ENCODE measurements at regions not wholly inside any gene's neighbourhood (a gene's known extent, or its start where the extent isn't known, plus 50 kb on each side); places are given as distances from the start of the nearest gene placed in this dataset.

DNA sequence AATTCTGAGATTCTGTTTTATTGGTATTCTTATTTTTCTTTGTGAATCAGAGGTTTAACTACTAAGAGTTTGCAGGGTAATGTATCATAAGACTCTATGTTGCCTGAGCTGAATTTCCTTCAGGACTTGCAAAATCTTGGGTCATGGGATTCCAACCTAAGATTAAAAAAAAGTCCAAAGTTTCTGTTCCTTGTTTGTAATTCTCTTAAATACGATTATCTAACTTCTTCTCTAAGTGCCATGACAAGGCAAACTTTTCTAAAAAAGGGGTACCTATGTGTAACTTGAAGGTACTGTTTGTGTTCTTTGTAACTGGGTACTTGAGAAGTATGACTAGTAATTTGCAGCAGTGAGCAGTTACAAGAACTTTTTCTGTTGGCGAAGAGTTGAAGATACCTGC, 181.3 kb upstream of the ZEB2 start:
- DNase-seq = no peak

DNA sequence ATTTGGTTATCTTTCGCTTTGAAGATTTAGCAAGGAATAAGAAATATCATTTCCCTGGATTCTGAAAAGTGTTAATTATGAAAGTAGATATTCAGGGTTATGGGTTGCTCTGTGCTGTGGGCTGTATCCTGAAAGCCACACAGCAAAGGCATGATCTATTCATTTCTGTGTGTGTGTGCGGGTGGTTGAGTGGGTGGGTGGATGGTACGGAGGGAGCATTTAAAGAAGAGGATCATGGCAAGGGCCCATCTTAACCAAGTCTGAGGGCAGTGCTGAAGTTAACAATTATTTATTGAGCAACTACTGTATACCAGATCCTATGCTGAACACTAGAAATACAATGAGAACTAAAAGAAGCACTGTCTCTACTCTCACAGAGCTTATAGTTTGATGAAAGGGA, 178.2 kb upstream of the ZEB2 start:
- DNase-seq = no peak

DNA sequence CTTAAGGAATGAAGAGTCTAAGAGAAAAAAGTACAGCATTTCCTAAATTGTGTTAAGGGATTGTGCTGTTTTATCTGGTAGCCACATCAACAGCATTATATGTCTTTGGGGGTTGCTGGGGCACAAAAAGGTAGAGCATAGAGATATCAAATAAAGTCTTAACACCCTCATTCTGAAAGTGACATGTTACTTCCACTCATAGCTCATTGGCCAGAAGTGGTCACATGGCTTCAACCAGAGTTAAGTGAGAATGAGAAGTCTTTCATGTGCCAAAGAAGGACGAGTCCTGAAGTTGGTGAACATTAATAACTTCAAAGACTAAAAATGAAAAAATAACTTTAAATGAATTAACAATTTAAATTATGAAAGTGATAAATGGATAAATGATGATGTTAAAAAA, 175.7 kb upstream of the ZEB2 start:
- DNase-seq = no peak

DNA sequence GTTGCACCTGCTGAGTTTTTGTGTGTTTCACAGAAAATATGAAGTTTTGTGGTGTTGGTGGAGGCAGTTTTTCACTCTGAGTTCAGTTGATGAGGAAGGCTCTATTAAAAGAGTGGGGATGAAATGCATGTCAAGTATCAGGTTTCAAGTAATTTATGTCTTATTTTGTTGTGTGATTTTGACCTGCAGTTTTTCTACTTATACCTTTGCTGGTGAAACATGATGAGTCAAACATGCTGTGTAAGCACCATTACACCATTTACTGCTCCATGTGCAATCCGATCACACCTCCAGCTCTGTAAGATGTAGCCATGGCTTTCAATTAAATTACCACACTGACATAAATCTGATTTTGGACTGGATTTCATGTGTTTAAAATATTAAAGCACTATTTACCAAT, 174.5 kb upstream of the ZEB2 start:
- DNase-seq = no peak

DNA sequence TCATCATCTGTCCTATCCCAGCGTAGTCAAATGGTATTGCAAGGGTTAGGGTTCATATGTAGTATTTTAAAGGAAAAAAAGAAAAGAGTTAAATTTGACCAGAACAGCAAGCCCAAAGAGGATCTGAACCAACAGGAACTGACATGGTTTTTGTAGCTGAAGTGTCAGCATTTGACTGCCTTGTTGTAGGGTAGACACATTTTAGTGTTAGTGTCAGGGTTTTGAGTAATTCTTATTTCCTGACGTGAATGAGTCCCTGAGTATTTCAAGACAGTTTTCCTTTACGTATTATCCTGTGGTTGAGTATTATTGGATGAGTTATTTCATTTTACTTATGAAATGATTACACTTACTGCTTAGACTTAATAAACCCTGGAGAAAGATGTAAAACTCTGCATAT, 173.3 kb upstream of the ZEB2 start:
- DNase-seq = no peak

DNA sequence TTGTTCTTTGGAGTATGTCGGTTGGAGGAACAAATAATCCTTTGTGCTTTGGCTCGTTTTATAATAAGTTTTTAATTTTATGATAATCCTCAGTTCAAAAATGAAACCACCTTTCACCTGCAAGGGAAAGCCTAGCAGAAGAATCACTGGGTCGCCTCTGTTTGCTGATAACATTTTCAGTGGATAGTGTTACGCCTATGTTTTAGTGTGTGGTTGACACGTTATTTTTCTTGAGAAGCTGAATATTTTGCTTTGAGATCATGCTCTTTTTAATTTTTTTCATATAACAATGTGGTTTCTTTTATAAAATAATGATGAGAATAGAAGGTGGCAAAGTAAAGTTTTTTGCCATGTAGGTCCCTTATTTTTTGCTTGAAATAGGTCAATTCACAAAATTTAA, 172.7 kb upstream of the ZEB2 start:
- no peak for DNase-seq

DNA sequence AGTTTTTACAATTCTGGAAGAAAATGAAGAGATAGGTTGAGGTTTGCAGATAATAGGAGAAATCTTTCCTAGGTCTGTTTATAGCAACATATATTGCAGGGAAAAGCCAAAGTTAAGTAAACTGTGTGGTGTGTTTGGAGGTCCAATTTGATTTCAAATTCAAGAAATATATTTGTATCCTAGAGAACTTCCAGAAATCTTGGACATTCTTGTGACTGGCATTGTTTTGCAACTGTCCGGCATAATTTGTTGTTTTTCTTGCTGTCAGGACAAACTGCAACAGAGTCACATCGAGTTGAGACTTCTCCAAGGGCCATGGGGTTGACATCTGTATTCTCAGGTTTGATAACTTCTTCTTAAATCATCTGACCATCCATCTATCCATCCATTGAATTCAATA, 170.9 kb upstream of the ZEB2 start:
- no peak for DNase-seq

DNA sequence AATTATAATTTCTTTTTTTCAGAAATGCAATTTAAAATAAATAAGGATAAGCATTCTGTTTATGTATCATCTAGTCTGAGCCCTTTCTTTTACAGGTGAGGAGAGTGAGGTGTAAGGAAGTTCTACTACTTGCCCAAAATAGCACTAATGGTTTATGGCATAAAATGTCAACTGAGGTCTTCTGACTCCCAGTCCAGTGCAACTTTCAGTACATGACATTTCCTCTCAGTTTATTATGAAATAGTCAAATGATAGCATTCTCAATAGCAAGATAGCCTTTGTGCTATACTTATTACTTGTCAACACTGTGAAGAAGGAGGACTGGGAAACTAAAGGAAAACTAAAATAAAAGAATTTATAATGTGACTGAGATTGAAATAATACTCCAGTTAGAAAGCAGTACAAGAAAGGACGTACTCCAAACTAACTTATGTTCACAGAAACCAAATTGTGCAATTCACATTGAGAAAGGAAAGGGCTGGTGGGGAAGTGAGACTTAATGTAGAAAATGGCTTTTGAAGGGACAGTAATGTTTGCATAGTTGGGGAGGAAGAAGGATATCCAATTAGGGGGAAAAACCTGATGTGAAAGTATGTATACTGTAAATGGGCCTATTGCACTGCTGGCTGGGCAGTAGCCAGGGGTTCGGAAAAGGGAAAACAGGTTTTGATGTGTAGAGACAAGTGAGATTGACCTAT, 166.7 kb upstream of the ZEB2 start:
- no peak for DNase-seq

DNA sequence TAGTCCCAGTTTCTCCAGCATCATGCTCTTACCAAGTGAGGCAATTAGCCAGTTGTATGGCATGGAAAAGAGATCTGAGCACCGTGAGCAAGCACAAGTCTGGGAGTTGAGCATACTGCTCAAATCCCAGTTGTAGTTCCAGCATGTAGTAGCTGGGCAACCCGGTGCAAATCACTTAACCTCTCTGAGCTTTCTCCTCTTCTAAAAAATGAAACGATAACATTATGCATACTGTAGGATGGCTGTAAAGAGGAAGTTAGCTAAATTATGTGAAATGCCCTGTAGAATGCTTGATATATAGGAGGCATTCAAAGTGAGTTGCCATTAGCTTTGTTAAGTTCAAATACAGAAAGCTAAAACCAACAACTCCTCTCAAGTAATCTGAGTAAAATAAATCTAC, 164.0 kb upstream of the ZEB2 start:
- DNase-seq = no peak

DNA sequence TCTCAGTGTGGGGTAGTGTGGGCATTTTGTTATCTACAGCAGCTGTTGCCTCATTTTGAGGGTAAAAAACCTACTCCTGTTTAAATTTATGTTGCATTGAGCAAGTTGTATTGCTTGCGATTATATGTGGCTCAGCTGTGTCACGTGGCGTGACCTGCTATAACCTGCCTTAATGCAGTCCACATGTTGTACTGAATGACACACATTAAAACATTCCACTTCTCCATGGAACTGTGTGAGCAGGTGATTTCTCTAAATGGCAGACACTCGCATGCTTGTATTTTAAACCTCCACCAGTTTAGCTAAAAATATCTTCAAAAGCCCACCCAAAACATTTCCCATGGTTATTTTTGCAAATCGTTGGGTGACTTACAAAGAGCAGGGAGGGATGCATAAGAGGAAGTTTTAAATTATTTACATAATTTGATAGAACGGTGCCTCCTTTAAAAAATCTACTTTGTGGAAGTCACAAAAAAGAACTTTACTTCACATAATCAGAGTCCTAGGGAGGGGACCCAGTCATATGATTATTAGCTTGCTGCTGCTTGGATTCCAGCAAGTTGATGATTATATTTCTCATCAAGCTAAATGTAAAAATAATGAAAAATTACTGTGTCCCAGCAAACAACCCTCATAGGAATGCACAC, 163.3 kb upstream of the ZEB2 start:
- DNase-seq = no peak

DNA sequence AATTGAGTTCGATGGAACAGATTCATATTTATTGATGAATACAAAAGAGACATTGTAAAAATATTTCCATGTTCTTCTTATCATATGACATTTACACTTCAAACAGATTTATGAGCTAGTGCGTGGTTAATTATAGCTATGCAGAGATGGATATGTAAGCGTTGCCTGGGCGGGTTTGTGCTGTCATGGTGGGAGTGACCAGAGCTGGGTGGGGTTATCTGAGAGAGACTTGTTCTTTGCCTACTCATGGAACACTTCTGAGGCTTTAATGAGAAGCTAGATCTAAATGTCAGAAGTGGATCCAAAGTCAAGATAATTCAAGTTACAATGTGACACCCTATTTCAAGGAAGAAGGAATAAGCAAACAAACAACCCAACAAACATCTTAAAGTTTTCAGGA, 162.3 kb upstream of the ZEB2 start:
- DNase-seq = no peak

DNA sequence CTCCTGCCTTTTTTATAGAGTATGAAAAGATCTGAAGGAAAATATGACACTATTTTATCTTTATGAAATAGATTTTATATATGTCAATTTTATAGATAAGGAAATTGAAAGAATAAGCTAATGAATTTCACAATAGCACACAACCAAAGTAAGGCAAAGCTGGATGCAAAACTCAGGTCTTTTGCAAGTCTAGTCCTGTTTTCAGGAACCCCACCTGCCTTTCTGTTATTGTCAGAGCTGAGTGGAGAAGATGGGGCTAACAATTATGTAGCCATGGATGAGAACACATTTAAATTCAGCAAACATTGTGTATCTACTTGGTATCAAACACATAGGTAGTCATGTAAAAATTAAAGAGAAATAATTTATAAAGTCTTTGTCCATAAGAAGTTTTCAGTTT, 161.5 kb upstream of the ZEB2 start:
- DNase-seq = no peak

DNA sequence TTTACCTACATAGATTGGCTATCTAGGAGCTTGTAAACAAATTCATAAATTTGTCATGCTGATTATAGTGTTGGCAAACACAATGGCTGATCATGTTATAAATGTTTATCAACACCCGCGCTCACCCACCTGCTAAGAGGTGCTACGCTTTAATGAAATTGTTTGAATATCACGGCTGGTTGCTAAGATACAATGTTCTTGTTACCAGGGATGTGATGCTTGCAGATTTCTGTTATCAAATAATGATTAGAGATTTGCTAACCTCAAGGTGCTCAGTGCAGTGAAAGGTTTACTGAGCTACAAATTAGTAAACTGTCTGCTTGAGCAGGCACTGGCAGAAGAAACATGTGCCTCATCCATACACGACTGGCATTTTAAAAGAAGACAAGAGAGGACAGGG, 160.0 kb upstream of the ZEB2 start:
- DNase-seq = no peak

DNA sequence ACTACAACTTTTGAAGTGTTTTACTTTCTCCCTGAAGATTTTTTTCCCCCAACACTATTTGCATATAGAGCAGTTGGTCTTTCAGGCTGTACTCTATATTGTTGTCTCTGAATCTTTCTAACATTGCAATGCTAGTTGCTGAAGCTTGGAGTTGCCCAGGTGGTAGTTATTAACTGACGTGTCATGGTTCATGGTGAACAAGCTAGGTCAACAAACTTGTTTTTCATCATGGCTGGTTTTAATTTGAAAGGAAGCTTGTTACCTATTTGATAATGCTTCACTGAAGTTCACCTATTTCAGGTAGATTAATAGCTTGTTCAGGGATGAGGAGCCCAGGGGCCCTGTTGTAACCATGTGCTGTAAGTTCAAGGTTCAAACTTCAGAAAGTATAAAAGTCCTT, 158.8 kb upstream of the ZEB2 start:
- DNase-seq = no peak

DNA sequence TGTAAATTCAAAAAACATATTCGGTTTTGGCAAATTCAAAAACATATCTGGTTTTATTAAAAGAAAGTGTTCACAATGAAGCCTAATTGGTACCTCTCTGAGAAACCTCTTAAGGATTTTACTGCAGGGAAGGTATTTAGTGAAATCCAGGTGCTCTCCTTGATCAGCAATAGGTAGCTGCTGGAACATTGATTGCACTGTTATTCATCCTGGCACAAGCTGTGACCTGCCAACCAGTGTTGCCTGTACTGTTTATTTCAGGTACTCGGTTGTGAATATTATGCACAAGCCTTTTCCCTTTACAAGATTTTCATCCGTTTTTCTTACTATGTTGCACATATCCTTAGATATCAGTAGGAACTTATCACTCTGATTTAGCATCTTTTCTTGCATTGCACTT, 155.8 kb upstream of the ZEB2 start:
- DNase-seq = no peak

DNA sequence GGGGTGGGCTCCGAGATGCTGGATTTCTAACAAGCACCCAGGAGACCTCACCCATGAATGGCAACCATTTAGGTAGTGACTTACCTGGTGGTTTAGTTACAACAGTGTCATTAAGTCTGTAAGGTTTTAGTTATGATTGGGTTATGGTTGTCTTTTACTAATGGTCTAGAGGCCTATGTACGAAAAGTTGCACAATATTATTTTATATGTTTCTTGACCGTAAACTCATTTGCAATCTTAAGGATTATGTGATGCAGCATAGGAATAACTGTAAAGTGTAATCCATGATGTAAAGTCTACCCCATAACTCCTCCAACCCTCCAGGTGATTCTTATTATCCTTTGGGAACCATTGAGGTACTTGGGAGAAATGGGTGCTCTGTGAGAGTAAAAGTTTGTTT, 155.4 kb upstream of the ZEB2 start:
- DNase-seq = no peak

DNA sequence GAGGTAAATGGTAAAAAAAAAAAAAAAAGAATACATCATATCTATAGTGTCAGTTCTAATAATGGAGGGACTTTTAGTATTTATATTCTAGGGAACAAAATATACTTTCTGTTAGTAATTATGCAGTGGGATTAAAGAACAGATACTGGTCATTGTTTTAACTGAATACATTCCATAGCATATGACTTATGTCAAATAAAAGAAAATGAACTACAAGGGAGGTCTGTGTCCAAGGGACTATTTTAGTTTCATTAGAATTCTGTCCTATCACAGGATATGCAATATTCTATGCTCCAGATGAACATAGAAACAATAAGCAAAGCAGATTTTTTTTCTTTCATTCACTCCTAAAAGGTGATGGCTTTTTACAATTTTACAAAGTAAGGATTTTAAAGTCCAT, 154.2 kb upstream of the ZEB2 start:
- DNase-seq = no peak

DNA sequence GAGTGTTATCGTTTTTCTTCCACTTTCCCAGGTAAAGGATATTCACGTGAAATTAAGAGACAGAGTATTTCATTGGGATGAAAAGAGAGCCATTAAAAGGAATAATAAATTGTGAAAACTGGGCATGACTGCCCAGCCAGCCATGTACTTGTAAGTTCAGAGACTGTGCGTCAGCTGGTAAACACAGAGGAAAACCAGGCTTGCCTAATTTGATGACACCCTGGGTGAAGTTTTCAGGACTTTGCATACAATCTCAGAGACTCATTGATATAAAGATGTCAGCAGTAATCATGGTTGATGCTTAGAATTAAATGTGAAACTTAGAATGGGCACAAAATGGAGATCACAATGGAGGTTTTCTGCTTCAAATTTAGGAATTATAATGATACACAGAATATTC, 153.5 kb upstream of the ZEB2 start:
- no peak for DNase-seq

DNA sequence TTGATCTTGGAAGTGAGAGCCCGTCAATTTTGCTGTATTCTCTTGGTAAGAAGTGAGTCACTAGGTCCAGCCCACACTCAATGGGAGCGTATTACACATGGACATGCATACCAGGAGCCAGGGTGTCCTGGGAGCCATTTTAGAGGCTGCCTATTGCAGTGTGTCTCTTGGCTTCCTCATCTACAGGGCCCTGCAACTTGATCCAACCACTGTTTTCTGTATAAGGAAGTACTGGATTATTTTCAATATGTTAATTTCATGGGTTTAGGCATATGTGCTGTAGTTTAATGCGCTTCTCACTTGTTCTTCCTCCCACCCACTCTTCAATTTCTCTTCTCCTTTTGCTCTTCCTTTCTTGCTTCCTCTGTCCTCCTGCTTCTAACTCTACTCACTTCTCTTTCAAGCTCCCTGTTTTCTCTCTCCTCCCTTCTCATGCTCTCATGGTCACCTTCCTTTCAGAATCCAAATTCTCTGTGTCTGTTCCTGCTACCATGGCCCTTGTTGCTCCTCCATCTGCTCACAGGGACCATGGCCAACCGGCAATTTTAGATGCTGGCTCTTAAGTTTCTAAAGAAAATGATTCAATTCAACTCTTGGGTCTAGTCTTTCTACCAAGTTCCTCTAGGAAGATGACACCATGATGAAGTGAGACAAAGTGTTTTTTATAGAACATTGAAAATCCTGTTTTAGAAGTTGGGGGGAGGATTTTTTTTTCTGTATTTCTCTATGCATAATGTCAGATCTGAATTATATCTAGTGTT, 152.0 kb upstream of the ZEB2 start:
- no peak for DNase-seq

DNA sequence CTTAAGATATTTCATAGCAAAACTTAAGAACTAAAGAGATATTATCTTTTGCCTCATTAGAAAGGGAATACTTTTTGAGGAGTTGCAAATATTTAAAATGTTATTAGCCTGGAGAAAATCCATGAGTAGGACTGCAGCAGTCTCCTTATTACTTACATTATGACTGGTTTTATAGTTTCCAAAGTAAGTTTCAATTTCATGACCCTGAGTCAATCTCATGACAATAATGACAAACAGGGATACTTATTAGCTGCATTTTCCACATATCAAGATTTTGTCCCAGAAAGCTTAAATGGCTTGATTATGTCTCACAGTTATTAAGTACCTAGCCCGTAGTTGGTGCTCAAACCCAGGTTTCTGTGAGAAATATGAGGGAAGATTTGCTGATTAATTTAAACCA, 150.8 kb upstream of the ZEB2 start:
- DNase-seq = no peak

DNA sequence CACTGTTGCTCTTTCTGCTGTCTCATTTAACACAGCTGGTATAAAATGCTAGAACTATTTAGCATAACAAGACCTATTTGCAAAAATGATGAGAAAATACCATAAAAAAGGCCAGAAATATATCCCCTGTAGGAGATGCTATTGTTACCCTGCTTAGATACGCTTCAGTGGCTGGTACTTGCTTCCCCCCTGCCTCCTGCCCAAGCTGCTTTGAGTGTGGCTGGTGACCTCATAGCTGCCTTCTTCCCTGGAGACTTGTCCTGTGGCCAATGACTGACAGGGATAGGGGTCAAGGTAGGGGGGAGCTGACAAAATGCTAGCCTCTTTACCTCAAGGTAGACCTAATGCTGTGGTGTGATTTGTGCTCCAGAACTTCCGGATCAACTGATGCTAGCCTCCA, 150.2 kb upstream of the ZEB2 start:
- DNase-seq = no peak

DNA sequence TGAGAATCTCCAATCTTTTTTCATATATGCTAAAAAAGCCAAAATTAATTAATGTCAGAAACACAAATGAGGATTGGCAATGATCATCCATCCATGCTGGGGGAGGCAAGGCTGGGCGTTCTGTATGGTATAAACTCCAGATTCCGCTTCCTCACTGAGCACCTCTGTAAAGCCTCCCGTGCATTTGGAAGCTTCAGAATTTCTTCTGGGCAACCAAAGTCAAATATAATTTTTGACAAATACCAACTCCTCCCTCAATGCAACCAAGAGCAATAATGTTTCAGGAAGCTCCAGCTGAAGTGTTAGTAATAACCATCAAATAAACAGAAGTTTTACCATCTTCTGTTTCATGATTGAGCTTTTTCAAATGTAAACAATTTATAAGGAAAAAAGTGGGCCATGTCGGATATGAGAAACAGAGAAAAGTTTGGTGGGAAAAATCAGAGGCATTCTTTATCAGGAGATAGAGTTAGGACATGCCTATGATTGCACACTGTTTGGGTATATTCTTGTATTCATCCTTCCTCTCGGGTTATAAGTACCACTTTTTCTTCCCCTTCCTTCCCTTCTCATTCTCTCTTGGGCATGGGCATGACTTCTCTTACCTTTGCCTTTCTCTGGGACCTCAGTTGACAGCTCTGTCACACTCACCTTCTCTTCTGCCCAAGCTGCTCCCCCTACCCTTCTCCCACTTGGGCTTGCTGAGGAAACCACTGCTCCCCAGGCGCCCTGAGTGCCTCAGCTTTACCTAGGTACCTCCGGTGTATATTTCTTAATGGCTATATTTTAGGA, 149.5 kb upstream of the ZEB2 start:
- DNase-seq = no peak

DNA sequence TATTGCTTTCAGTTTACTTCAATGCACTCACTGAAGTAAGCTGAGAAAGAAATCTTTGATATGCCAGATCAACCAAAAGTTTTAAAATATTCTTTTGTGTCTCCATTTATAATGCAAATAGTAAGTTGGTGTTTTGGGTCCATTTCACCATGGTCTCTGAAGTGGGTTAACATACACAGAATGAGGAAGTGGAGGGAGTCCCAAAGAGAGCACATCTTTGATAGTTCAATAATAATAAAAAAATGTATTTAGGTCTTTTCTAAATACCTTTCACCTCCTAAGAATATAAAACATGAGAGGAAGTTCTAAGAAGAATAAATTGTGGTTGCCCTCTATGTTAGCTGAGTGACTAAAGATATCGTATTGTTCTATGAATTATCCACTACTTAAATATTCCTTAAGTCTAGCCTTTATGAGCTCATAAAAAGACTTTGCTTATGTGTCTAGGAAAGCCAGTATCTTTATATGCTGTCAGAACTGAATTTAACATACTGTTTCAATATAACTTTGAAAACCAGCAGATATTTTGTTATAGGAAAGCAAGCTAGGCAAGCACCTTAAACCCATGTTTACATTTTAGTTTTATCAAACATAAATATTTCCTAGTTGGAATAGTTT, 148.7 kb upstream of the ZEB2 start:
- no peak for DNase-seq

All from activated gamma-delta T cell treated with Interleukin-2 at 50 U/mL for 16 hours (primary cell).